Endothelial cell of umbilical vein (primary cell): ENCODE measurements at regions not wholly inside any gene's neighbourhood (a gene's known extent, or its start where the extent isn't known, plus 50 kb on each side); places are given as distances from the start of the nearest gene placed in this dataset.

Experiments used
- EZH2 ChIP-seq: IDR thresholded peaks from 2 replicates; pipeline ENCODE4 v1.6.1; 2012; ENCODE audit warnings: borderline replicate concordance, low read depth, mild to moderate bottlenecking, moderate library complexity, low read length, inconsistent platforms; ENCODE audit not compliant: severe bottlenecking
- MYC ChIP-seq: IDR thresholded peaks from one replicate; pipeline ENCODE4 v1.6.1; 2011; ENCODE audit warnings: mild to moderate bottlenecking, low read depth, low read length
- POLR2A ChIP-seq: IDR thresholded peaks from 2 replicates; pipeline ENCODE4 v1.6.1; 2012; ENCODE audit warnings: low read depth, mild to moderate bottlenecking, control low read depth, low read length
- POLR2AphosphoS5 ChIP-seq: IDR thresholded peaks from 2 replicates; pipeline ENCODE4 v1.6.1; 2012; ENCODE audit warnings: low read depth, mild to moderate bottlenecking, control low read depth, low read length, moderate library complexity; ENCODE audit not compliant: insufficient read depth
- TF ChIP-seq, protein P1 (sequence below), 2 donors: IDR thresholded peaks; 1 replicate in 1 of 2; 2 replicates in 1 of 2; pipeline ENCODE4 v1.5.1; 2011; ENCODE audit warnings: low read length in 2 of 2, mild to moderate bottlenecking in 2 of 2, moderate library complexity in 2 of 2, control low read depth in 1 of 2, inconsistent platforms in 1 of 2, low read depth in 1 of 2; ENCODE audit not compliant: insufficient read depth in 1 of 2; ENCODE audit errors: extremely low read depth in 1 of 2

- TF ChIP-seq POLR2A (no peak), POLR2AphosphoS5 (no peak), EZH2 (no peak), MYC (no peak)
- TF ChIP-seq, protein P1, sequence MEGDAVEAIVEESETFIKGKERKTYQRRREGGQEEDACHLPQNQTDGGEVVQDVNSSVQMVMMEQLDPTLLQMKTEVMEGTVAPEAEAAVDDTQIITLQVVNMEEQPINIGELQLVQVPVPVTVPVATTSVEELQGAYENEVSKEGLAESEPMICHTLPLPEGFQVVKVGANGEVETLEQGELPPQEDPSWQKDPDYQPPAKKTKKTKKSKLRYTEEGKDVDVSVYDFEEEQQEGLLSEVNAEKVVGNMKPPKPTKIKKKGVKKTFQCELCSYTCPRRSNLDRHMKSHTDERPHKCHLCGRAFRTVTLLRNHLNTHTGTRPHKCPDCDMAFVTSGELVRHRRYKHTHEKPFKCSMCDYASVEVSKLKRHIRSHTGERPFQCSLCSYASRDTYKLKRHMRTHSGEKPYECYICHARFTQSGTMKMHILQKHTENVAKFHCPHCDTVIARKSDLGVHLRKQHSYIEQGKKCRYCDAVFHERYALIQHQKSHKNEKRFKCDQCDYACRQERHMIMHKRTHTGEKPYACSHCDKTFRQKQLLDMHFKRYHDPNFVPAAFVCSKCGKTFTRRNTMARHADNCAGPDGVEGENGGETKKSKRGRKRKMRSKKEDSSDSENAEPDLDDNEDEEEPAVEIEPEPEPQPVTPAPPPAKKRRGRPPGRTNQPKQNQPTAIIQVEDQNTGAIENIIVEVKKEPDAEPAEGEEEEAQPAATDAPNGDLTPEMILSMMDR (IDR thresholded peaks at IDR 0.05; ENCODE audit: extremely low read depth in 1 of 2, insufficient read depth in 1 of 2, low read depth in 1 of 2, low read length in 2 of 2), result no peak
These were observed 70.0 kb upstream of the INPP5A start for GRCh38 chr10:132467464-132468149.
